ENCODE measurements at regions not wholly inside any gene's neighbourhood (a gene's known extent, or its start where the extent isn't known, plus 50 kb on each side); places are given as distances from the start of the nearest gene placed in this dataset.

DNA sequence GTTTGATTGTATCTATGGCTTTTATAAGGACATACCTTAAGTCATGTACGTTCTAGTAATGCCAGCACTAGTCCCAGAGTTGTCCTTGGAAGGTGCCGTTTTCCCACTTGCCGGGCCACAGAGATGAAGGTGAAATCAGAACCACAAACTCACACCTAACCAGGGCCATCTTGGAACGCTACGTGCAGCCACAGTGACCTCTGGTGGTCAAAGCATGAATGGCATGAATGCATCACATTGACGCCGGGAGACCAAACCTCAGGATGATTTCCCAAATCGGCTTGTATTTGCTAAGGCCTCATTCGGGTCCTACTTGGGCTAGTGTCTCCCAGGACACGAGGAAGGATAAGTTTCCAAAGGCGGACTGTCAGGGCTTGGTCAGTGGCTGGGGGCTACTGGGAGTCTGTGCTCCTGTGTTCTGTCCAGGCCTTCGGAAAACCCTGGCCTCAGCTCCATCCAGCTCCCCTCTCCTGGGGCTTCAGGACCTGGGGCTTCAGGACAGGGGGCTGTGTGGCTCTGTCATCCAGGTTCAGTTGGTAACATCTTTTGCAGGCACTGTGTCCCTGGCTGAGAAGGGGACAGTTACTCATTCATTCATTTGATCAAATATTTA lies 260.5 kb downstream of the PRDM2 start:
- TF ChIP-seq, protein P1, sequence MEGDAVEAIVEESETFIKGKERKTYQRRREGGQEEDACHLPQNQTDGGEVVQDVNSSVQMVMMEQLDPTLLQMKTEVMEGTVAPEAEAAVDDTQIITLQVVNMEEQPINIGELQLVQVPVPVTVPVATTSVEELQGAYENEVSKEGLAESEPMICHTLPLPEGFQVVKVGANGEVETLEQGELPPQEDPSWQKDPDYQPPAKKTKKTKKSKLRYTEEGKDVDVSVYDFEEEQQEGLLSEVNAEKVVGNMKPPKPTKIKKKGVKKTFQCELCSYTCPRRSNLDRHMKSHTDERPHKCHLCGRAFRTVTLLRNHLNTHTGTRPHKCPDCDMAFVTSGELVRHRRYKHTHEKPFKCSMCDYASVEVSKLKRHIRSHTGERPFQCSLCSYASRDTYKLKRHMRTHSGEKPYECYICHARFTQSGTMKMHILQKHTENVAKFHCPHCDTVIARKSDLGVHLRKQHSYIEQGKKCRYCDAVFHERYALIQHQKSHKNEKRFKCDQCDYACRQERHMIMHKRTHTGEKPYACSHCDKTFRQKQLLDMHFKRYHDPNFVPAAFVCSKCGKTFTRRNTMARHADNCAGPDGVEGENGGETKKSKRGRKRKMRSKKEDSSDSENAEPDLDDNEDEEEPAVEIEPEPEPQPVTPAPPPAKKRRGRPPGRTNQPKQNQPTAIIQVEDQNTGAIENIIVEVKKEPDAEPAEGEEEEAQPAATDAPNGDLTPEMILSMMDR (IDR thresholded peaks at IDR 0.05): peak; percentile 96
- DNase-seq (ENCODE audit: low spot score) (no peak), ATAC-seq (ENCODE audit: insufficient number of reproducible peaks, low FRiP score, low read depth) (peak; percentile 55)
- no peaks in the 10 kb centered on the region for H3K36me3 ChIP-seq
- H3K27ac ChIP-seq: no peak overlapping the region
- no peaks in the 10 kb centered on the region for H3K27me3 ChIP-seq (replicated peaks; ENCODE audit: insufficient read depth)
- H3K4me1 ChIP-seq (ENCODE audit: control insufficient read depth in 1 of 2, low read depth in 2 of 2): no peaks in the 10 kb centered on the region
- no peak overlapping the region for H3K4me3 ChIP-seq
- H3K9me3 ChIP-seq: no peaks in the 10 kb centered on the region

DNA sequence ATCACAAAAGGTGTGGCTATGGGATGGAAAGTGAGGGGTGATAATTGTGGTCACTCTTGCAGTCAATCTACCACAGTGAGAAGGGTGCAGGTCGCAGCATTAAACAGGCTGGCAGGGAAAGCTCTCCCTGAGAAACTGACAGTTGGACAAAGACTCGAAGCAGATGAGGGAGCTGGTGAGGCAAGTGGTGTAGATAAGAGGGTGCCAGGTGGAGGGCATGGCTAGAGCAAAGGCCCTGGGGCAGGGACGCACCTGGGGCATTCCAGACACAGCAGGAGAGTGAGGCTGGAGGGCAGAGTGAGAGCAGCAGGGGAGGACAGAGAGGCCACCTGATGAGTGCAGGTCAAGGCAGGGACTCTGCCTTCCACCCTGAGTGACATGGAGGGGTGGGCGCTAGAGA lies 264.8 kb downstream of the PRDM2 start:
- TF ChIP-seq, protein P1 (IDR thresholded peaks at IDR 0.05): no peak
- Histone ChIP-seq H3K4me3 (no peak overlapping the region), H3K27ac (no peak overlapping the region), H3K36me3 (no peaks in the 10 kb centered on the region), H3K9me3 (no peaks in the 10 kb centered on the region), H3K27me3 (replicated peaks; ENCODE audit: insufficient read depth) (no peaks in the 10 kb centered on the region), H3K4me1 (ENCODE audit: control insufficient read depth in 1 of 2, low read depth in 2 of 2) (no peaks in the 10 kb centered on the region)
- DNase-seq (ENCODE audit: low spot score) (no peak), ATAC-seq (ENCODE audit: insufficient number of reproducible peaks, low FRiP score, low read depth) (no peak)

DNA sequence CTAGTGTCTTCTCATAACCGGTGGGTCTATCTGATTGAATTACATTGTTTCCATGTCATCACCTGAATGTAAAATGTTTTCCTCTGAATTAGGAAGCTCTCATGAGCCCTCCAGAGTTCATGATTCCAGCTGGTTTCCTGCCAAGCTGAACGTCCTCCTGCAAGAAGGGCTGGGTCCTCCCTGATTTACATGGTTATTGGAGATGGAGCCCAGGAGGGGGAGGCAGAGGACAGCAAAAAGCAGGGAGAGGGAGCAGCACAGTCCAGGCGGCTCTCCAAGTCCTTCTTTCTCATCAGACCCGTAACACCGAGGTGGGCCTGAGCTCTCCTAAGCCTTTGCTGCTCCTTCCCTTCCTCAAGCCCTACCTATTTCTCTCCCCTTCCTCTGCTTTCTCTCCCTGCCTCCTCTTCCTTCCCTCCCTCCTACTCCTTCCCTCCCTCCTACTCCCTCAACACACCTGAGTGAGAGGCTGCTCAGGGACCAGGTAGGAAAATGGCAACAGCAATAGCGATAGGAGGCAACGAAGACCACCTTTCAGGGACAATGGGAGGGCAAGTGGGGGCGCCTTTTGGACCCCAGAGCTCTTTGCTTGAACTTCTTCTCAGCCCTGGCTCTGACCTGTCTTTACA lies 265.9 kb downstream of the PRDM2 start:
- TF ChIP-seq, protein P1 (IDR thresholded peaks at IDR 0.05): peak; percentile 15
- no peaks in the 10 kb centered on the region for H3K36me3 ChIP-seq
- no peak for DNase-seq (ENCODE audit: low spot score)
- no peak overlapping the region for H3K27ac ChIP-seq
- H3K4me1 ChIP-seq (ENCODE audit: control insufficient read depth in 1 of 2, low read depth in 2 of 2): no peaks in the 10 kb centered on the region
- ATAC-seq (ENCODE audit: insufficient number of reproducible peaks, low FRiP score, low read depth): no peak
- H3K9me3 ChIP-seq: peaks cover under 1% of the 10 kb centered on the region
- no peaks in the 10 kb centered on the region for H3K27me3 ChIP-seq (replicated peaks; ENCODE audit: insufficient read depth)
- H3K4me3 ChIP-seq: no peak overlapping the region

DNA sequence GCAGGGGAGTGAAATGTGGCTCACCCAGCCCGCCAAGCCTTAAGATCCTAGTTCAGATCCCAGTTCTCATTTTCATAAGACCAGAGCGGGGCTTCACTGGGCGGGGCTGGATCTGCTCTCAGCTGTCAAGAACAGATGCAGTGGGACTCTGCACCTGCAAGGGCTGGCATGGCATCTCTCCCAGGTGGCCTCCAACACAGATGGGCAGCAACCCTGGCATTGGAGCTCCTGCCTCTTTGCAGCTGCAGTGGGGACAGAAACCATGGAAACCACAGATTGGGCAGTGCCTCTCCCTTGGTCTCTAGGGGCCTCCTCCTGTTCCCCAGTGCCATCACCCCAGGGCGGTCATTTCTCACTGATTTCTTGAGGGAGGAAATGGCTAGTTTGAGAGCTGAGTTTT lies 267.7 kb downstream of the PRDM2 start:
- no peak overlapping the region for H3K4me3 ChIP-seq
- no peak overlapping the region for H3K27ac ChIP-seq
- TF ChIP-seq, protein P1 (IDR thresholded peaks at IDR 0.05): no peak
- DNase-seq (ENCODE audit: low spot score): no peak
- no peaks in the 10 kb centered on the region for H3K4me1 ChIP-seq (ENCODE audit: control insufficient read depth in 1 of 2, low read depth in 2 of 2)
- H3K27me3 ChIP-seq (replicated peaks; ENCODE audit: insufficient read depth): no peaks in the 10 kb centered on the region
- H3K9me3 ChIP-seq: peaks cover 4% of the 10 kb centered on the region
- ATAC-seq (ENCODE audit: insufficient number of reproducible peaks, low FRiP score, low read depth): no peak
- H3K36me3 ChIP-seq: no peaks in the 10 kb centered on the region

DNA sequence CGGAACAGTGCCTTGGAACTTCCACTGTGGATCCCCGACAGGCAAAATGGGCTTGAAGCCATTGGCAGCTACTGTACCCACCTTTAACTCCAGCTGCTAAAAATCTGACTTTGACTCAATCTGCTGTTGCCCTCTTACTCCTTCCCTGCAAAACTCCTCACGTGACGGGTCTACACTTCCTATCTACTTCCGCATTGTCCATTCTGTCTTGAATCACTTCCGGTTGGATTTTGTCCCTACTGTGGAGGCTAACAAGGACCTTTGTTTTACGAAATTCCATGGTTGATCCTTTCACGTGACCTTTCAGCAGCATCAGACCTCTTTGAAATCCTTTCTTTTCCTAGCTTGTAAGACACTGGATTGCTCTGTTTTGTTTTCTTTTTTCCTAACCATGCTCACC lies 268.4 kb downstream of the PRDM2 start:
- no peaks in the 10 kb centered on the region for H3K27me3 ChIP-seq (replicated peaks; ENCODE audit: insufficient read depth)
- ATAC-seq (ENCODE audit: insufficient number of reproducible peaks, low FRiP score, low read depth): no peak
- H3K9me3 ChIP-seq: peaks cover 4% of the 10 kb centered on the region

More for the DNA sequence above, 268.4 kb downstream of the PRDM2 start:
- Histone ChIP-seq H3K4me3 (no peak overlapping the region), H3K36me3 (no peaks in the 10 kb centered on the region), H3K27ac (no peak overlapping the region), H3K4me1 (ENCODE audit: control insufficient read depth in 1 of 2, low read depth in 2 of 2) (no peaks in the 10 kb centered on the region)
- no peak for DNase-seq (ENCODE audit: low spot score)
- TF ChIP-seq, protein P1 (IDR thresholded peaks at IDR 0.05): no peak
